Chondrocyte (in vitro differentiated cells): ENCODE measurements at regions not wholly inside any gene's neighbourhood (a gene's known extent, or its start where the extent isn't known, plus 50 kb on each side); places are given as distances from the start of the nearest gene placed in this dataset.

Source experiments
- DNase-seq: peaks from one replicate; pipeline ENCODE4 v3.0.0; 2021; ENCODE audit warnings: mixed read lengths, low spot score
- H3K27ac Mint-ChIP-seq: one replicate; pipeline ENCODE4 v1.8.0; 2021; ENCODE audit warnings: mild to moderate bottlenecking, moderate library complexity, mixed read lengths; ENCODE audit not compliant: unreplicated experiment
- H3K27me3 Mint-ChIP-seq: 2 replicates; pipeline ENCODE4 v1.8.0; 2021; ENCODE audit warnings: low read depth, mixed read lengths
- H3K36me3 Mint-ChIP-seq: 2 replicates; pipeline ENCODE4 v1.8.0; 2021; ENCODE audit warnings: low read depth, mixed read lengths
- H3K4me1 Mint-ChIP-seq: 2 replicates; pipeline ENCODE4 v1.8.0; 2021; ENCODE audit warnings: low read depth, mild to moderate bottlenecking, mixed read lengths
- H3K4me3 Mint-ChIP-seq: one replicate; pipeline ENCODE4 v1.8.0; 2021; ENCODE audit warnings: mild to moderate bottlenecking, moderate library complexity, mixed read lengths; ENCODE audit not compliant: unreplicated experiment
- H3K9me3 Mint-ChIP-seq: 2 replicates; pipeline ENCODE4 v1.8.0; 2021; ENCODE audit warnings: low read depth, mixed read lengths
- TF ChIP-seq, protein P1 (sequence below): fragments of 200-600 bp; sonication (generic); IDR thresholded peaks from 2 replicates; pipeline ENCODE4 v1.5.0; 2021; ENCODE audit warnings: antibody characterized with exemption, mild to moderate bottlenecking, moderate library complexity

DNA sequence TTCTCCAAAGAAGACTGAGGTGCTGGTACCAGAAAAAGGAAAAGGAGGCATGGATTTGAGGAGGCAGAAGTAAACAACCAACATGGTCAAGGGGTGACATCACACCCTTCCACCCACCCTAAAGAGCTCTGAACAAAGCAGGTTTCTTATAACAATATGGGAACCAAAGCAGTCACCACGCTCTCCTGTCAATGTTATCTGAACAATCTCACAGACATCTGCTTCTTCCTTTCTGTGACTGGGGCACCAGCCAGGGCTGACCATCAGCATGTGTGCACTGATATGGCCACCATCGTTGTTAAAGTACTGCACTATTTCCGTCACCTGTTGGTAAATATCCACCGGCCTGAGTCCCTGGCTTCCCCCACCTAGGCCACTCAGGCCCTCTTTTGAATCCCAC lies 252.9 kb downstream of the SHQ1 start:
- no peak overlapping the region for H3K4me3 Mint-ChIP-seq
- H3K4me1 Mint-ChIP-seq: peaks cover 52% of the 10 kb centered on the region
- TF ChIP-seq, protein P1, sequence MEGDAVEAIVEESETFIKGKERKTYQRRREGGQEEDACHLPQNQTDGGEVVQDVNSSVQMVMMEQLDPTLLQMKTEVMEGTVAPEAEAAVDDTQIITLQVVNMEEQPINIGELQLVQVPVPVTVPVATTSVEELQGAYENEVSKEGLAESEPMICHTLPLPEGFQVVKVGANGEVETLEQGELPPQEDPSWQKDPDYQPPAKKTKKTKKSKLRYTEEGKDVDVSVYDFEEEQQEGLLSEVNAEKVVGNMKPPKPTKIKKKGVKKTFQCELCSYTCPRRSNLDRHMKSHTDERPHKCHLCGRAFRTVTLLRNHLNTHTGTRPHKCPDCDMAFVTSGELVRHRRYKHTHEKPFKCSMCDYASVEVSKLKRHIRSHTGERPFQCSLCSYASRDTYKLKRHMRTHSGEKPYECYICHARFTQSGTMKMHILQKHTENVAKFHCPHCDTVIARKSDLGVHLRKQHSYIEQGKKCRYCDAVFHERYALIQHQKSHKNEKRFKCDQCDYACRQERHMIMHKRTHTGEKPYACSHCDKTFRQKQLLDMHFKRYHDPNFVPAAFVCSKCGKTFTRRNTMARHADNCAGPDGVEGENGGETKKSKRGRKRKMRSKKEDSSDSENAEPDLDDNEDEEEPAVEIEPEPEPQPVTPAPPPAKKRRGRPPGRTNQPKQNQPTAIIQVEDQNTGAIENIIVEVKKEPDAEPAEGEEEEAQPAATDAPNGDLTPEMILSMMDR: no peak
- H3K27me3 Mint-ChIP-seq: peaks cover 15% of the 10 kb centered on the region
- H3K9me3 Mint-ChIP-seq: no peaks in the 10 kb centered on the region
- H3K27ac Mint-ChIP-seq: no peak overlapping the region
- no peak for DNase-seq
- no peaks in the 10 kb centered on the region for H3K36me3 Mint-ChIP-seq

DNA sequence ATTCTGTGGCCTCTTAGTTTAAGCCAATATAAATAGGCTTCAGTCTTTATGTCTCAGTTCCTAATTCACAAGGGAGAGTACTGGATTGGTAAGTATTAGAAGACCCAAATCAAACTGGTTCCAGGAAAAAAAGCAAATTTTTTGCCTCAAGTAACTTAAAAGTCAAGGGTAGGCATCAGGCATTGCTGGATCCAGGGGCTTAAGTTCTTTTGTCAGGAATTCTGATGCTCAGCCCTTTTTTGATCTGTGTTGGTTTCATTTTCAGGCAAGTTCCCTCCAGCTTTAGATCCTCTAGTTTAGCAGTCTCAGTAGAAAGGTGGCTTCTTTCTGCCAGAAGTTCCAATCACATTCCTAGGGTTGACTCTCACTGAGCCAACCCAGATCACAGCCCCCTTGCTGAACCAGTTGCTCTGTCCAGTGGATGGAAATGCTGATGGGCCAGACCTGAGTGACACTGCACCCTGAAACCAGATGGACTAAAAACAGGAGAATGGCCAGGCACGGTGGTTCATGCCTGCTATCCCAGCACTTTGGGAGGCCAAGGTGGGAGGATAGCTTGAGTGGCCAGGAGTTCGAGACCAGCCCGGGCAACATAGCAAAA lies 253.5 kb downstream of the SHQ1 start:
- Mint-ChIP-seq H3K27ac (no peak overlapping the region), H3K27me3 (peaks cover 12% of the 10 kb centered on the region), H3K4me1 (peaks cover 52% of the 10 kb centered on the region), H3K9me3 (no peaks in the 10 kb centered on the region), H3K4me3 (no peak overlapping the region), H3K36me3 (no peaks in the 10 kb centered on the region)
- TF ChIP-seq, protein P1: no peak
- no peak for DNase-seq

DNA sequence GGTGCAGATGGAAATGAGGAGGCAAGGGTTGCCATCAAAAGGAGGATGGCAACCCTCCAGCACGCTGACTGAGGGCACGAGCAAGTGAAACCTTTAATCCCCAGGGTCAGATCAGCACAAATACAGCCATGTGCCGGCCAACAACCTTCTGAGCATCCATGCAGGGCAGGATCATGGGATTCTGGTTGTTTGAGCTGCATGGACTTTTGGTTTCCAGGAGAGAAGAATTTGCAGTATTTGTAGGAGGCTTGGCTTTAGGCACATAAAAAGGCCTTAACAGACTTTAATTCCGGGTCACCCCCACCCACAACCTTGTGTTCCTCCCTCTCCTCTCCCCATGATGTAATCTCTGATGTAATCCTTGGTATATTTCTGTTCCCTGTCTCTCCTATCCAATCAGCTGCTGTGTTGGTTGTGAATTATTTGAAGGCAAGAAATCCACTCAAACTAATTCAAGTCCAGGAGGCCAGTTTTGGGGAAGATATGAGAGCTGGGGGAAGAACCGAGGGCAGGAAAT lies 254.3 kb downstream of the SHQ1 start:
- H3K4me3 Mint-ChIP-seq: no peak overlapping the region
- peaks cover 5% of the 10 kb centered on the region for H3K27me3 Mint-ChIP-seq
- no peaks in the 10 kb centered on the region for H3K9me3 Mint-ChIP-seq
- H3K36me3 Mint-ChIP-seq: no peaks in the 10 kb centered on the region
- no peak overlapping the region for H3K27ac Mint-ChIP-seq
- TF ChIP-seq, protein P1: no peak
- peaks cover 52% of the 10 kb centered on the region for H3K4me1 Mint-ChIP-seq
- no peak for DNase-seq

DNA sequence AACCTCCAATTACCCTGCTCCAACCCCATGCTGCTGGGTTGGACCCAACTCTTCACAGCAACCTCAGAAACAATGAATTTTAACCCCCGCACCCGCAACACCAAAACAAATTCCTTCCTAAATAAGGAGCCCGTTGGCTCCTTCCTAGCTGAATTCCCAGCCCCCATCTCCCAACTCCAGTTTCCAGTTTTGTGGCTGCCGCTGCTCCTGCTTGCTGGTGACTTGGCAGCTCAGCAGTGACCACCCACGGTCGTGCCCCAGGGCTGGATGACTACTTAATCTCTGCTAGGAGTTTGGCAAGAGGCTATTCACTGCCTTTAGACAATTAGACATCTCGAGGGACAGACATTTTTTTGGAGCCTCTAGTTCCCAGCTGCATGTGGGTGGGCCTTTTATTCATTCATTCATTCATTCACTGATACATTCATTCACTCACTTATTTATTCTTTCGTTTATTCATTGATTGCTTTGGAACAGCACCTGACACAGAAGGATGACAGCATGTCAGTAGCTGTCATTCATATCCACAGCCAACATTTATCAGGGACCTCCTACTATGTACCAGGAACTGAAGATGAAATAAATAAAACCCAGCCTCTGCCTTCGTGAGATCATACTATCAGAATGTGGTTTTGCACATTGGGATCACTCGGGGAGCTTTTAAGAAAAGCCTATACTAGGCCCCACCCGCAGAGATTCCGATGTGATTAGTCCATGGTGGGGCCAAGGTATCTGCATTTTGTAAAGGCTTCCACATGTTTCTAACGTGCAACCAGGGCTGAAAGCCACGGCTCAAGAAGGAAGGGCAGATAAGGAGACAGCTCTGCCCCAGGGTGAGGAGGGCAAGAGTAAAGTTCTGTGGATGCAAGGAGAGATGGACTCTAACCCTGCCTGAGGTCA lies 256.5 kb downstream of the SHQ1 start:
- no peaks in the 10 kb centered on the region for H3K36me3 Mint-ChIP-seq
- H3K4me3 Mint-ChIP-seq: peak overlapping the region; percentile 37
- H3K27me3 Mint-ChIP-seq: no peaks in the 10 kb centered on the region

DNA sequence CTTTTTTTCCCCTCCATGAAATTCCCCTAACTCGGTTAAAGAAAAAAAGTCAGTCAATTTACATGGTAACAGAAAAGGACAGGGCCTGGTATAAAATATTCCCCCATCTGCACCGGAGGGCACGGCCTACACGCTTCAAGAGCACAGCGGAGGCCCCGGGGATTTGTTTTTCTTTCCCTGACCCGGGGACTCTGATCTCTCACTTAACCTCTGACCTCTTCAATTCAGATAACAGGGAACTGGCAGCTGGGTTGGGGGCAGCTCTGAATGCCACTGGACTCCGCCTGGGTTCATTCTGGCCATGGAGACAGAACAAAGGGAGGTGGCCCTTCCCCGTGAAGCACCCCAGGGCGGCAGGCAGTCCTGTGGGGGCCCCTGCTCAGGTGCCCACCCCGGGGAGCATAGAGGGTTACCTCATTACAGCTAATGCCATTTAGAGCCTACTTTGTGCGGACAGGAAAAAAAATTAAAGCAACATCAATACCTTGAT lies 257.5 kb downstream of the SHQ1 start:
- Mint-ChIP-seq H3K9me3 (no peaks in the 10 kb centered on the region), H3K4me3 (no peak overlapping the region), H3K27ac (no peak overlapping the region), H3K27me3 (no peaks in the 10 kb centered on the region), H3K4me1 (peaks cover 32% of the 10 kb centered on the region), H3K36me3 (no peaks in the 10 kb centered on the region)
- no peak for DNase-seq
- TF ChIP-seq, protein P1: no peak

More for the DNA sequence above, 256.5 kb downstream of the SHQ1 start:
- Mint-ChIP-seq H3K9me3 (no peaks in the 10 kb centered on the region), H3K27ac (peak overlapping the region; percentile 88), H3K4me1 (peaks cover 37% of the 10 kb centered on the region)
- TF ChIP-seq, protein P1: no peak
- no peak for DNase-seq
